NB4 (cell line): ENCODE measurements at regions not wholly inside any gene's neighbourhood (a gene's known extent, or its start where the extent isn't known, plus 50 kb on each side); places are given as distances from the start of the nearest gene placed in this dataset.

Experiments
- DNase-seq: peaks from one replicate; pipeline ENCODE4 v3.0.0; 2010; ENCODE audit warnings: low read depth
- H3K4me3 ChIP-seq: one replicate; pipeline ENCODE4 v1.5.1; 2011; ENCODE audit warnings: mild to moderate bottlenecking, low read depth, low read length, moderate library complexity
- CTCF ChIP-seq: IDR thresholded peaks from one replicate; pipeline ENCODE4 v1.5.1; 2012; ENCODE audit warnings: low read depth, low read length
- MAX ChIP-seq: IDR thresholded peaks from 2 replicates; pipeline ENCODE4 v1.6.1; 2011; ENCODE audit warnings: low read depth, low read length
- MYC ChIP-seq: IDR thresholded peaks from 2 replicates; pipeline ENCODE4 v1.6.1; 2011; ENCODE audit warnings: low read depth, low read length
- POLR2A ChIP-seq: IDR thresholded peaks from 2 replicates; pipeline ENCODE4 v1.6.1; 2011; ENCODE audit warnings: mild to moderate bottlenecking; ENCODE audit not compliant: insufficient read length; ENCODE audit errors: extremely low read depth

- TF ChIP-seq MYC (no peak), MAX (no peak), POLR2A (no peak), CTCF (no peak)
- DNase-seq = no peak
- H3K4me3 ChIP-seq = no peak overlapping the region
Observed at GRCh38 chr11:114977651-114978050, 299.3 kb downstream of the NXPE2 start.

GRCh38 chr11:114982141-114982540 is 303.8 kb downstream of the NXPE2 start:
- TF ChIP-seq CTCF (no peak), MAX (no peak), POLR2A (no peak), MYC (no peak)
- no peak for DNase-seq
- no peak overlapping the region for H3K4me3 ChIP-seq

- no peak for DNase-seq
- no peak for TF ChIP-seq MAX
- TF ChIP-seq CTCF = no peak
- no peak for TF ChIP-seq MYC
- no peak for TF ChIP-seq POLR2A
- H3K4me3 ChIP-seq = no peak overlapping the region
Observed at GRCh38 chr11:114984611-114985163, 306.4 kb downstream of the NXPE2 start.

GRCh38 chr11:114986365-114986764 is 308.0 kb downstream of the NXPE2 start:
- H3K4me3 ChIP-seq = no peak overlapping the region
- no peak for TF ChIP-seq POLR2A
- no peak for TF ChIP-seq MYC
- no peak for TF ChIP-seq MAX
- no peak for TF ChIP-seq CTCF
- no peak for DNase-seq

GRCh38 chr11:114987186-114987760 is 308.9 kb downstream of the NXPE2 start:
- H3K4me3 ChIP-seq = no peak overlapping the region
- DNase-seq = no peak
- TF ChIP-seq MAX (no peak), MYC (no peak), POLR2A (no peak), CTCF (no peak)
